Osteoblast (primary cell): ENCODE measurements at regions not wholly inside any gene's neighbourhood (a gene's known extent, or its start where the extent isn't known, plus 50 kb on each side); places are given as distances from the start of the nearest gene placed in this dataset.
"Not testable (repeated sequence)": the region's sequence is repeated elsewhere in the genome, so short reads cannot be mapped to it uniquely, and the experiment has no call there.

ENCODE experiments used
- DNase-seq: peaks from one replicate; pipeline ENCODE4 v3.0.0; 2011; ENCODE audit warnings: low spot score, mixed read lengths; ENCODE audit not compliant: insufficient read length; ENCODE audit errors: missing footprints
- H2AFZ ChIP-seq: 2 replicates; pipeline ENCODE4 v1.6.0; 2011; ENCODE audit warnings: mild to moderate bottlenecking, low read length
- H3K27ac ChIP-seq: 2 replicates; pipeline ENCODE4 v1.5.1; 2011; ENCODE audit warnings: mild to moderate bottlenecking, low read depth, low read length, moderate library complexity
- H3K27me3 ChIP-seq: 2 replicates; pipeline ENCODE4 v1.6.0; 2012; ENCODE audit warnings: mild to moderate bottlenecking, control low read depth, inconsistent platforms, low read length, moderate library complexity; ENCODE audit not compliant: insufficient read depth
- H3K36me3 ChIP-seq: 2 replicates; pipeline ENCODE4 v1.5.1; 2011; ENCODE audit warnings: mild to moderate bottlenecking, low read length, control low read depth, moderate library complexity; ENCODE audit not compliant: insufficient read depth
- H3K4me1 ChIP-seq: 2 replicates; pipeline ENCODE4 v1.5.1; 2011; ENCODE audit warnings: mild to moderate bottlenecking, low read length, control low read depth, moderate library complexity; ENCODE audit not compliant: insufficient read depth
- H3K4me2 ChIP-seq: 2 replicates; pipeline ENCODE4 v1.6.0; 2011; ENCODE audit warnings: mild to moderate bottlenecking, low read length; ENCODE audit not compliant: insufficient read depth
- H3K4me3 ChIP-seq: fragments of 200-600 bp; sonication (generic); 3 replicates; pipeline ENCODE4 v1.5.1; 2012; ENCODE audit warnings: mild to moderate bottlenecking, low read length, inconsistent platforms; ENCODE audit not compliant: insufficient read depth
- H3K79me2 ChIP-seq: 2 replicates; pipeline ENCODE4 v1.6.0; 2012; ENCODE audit warnings: mild to moderate bottlenecking, low read length, control low read depth, inconsistent platforms; ENCODE audit not compliant: insufficient read depth
- H3K9me3 ChIP-seq: 2 replicates; pipeline ENCODE4 v1.5.1; 2011; ENCODE audit warnings: low read depth, low read length, control low read depth
- H4K20me1 ChIP-seq: 2 replicates; pipeline ENCODE4 v1.6.0; 2012; ENCODE audit warnings: mild to moderate bottlenecking, low read length, control low read depth; ENCODE audit not compliant: insufficient read depth
- CTCF ChIP-seq: IDR thresholded peaks from 2 replicates; pipeline ENCODE4 v1.5.1; 2011; ENCODE audit warnings: mild to moderate bottlenecking, low read depth, low read length, moderate library complexity; ENCODE audit errors: extremely low read depth

GRCh38 chr15:69561071-69561784 is 108.6 kb downstream of the RPLP1 start:
- Histone ChIP-seq H2AFZ (no peak overlapping the region), H3K36me3 (no peaks in the 10 kb centered on the region), H4K20me1 (no peaks in the 10 kb centered on the region), H3K9me3 (no peaks in the 10 kb centered on the region), H3K4me2 (no peak overlapping the region), H3K79me2 (no peaks in the 10 kb centered on the region), H3K27me3 (peaks cover 33% of the 10 kb centered on the region), H3K4me3 (no peak overlapping the region), H3K4me1 (peaks cover 28% of the 10 kb centered on the region), H3K27ac (no peak overlapping the region)
- DNase-seq: no peak
- TF ChIP-seq CTCF: no peak

GRCh38 chr15:69562116-69562515 is 109.5 kb downstream of the RPLP1 start:
- H4K20me1 ChIP-seq: no peaks in the 10 kb centered on the region
- H3K36me3 ChIP-seq: no peaks in the 10 kb centered on the region
- no peak overlapping the region for H2AFZ ChIP-seq
- H3K4me1 ChIP-seq: peaks cover 19% of the 10 kb centered on the region
- no peak overlapping the region for H3K4me3 ChIP-seq
- no peaks in the 10 kb centered on the region for H3K9me3 ChIP-seq
- H3K27me3 ChIP-seq: peaks cover 34% of the 10 kb centered on the region
- H3K4me2 ChIP-seq: no peak overlapping the region
- H3K27ac ChIP-seq: no peak overlapping the region
- H3K79me2 ChIP-seq: no peaks in the 10 kb centered on the region
- no peak for DNase-seq
- no peak for TF ChIP-seq CTCF

GRCh38 chr15:69562564-69562963 is 109.9 kb downstream of the RPLP1 start:
- no peak for TF ChIP-seq CTCF
- no peak overlapping the region for H2AFZ ChIP-seq
- H4K20me1 ChIP-seq: no peaks in the 10 kb centered on the region

GRCh38 chr15:69565066-69565655 is 112.5 kb downstream of the RPLP1 start:
- H3K79me2 ChIP-seq: no peaks in the 10 kb centered on the region
- H3K4me2 ChIP-seq: no peak overlapping the region

More at GRCh38 chr15:69562564-69562963, 109.9 kb downstream of the RPLP1 start:
- no peaks in the 10 kb centered on the region for H3K79me2 ChIP-seq
- no peak overlapping the region for H3K27ac ChIP-seq
- H3K4me3 ChIP-seq: no peak overlapping the region
- no peak overlapping the region for H3K4me2 ChIP-seq
- DNase-seq: no peak
- H3K4me1 ChIP-seq: peaks cover 16% of the 10 kb centered on the region
- H3K27me3 ChIP-seq: peaks cover 34% of the 10 kb centered on the region
- no peaks in the 10 kb centered on the region for H3K9me3 ChIP-seq
- H3K36me3 ChIP-seq: no peaks in the 10 kb centered on the region

GRCh38 chr15:69567238-69567760 is 114.7 kb downstream of the RPLP1 start:
- not testable (repeated sequence) for H3K27ac ChIP-seq, H3K4me3 ChIP-seq, H4K20me1 ChIP-seq, H3K4me2 ChIP-seq, H3K9me3 ChIP-seq, DNase-seq, H3K36me3 ChIP-seq, H2AFZ ChIP-seq, H3K79me2 ChIP-seq
- Histone ChIP-seq H3K27me3 (peaks cover 29% of the 10 kb centered on the region), H3K4me1 (peaks cover 11% of the 10 kb centered on the region)

More at GRCh38 chr15:69565066-69565655, 112.5 kb downstream of the RPLP1 start:
- Histone ChIP-seq H3K27me3 (peaks cover 34% of the 10 kb centered on the region), H2AFZ (no peak overlapping the region), H3K4me3 (no peak overlapping the region), H3K9me3 (no peaks in the 10 kb centered on the region), H4K20me1 (peaks cover 4% of the 10 kb centered on the region), H3K36me3 (no peaks in the 10 kb centered on the region), H3K27ac (no peak overlapping the region), H3K4me1 (peaks cover 12% of the 10 kb centered on the region)
- no peak for DNase-seq
- no peak for TF ChIP-seq CTCF
